ENCODE measurements at regions not wholly inside any gene's neighbourhood (a gene's known extent, or its start where the extent isn't known, plus 50 kb on each side); places are given as distances from the start of the nearest gene placed in this dataset.

- CTCF ChIA-PET (ENCODE audit: partially characterized antibody): interaction anchor here (0.6 to 1.2 kb wide), 4 partner anchors 31 to 147 kb away, joined by 3 to 5 read pairs (median 3); no protein-coding TSS in a partner anchor
- no peak overlapping the region for H3K27ac ChIP-seq (ENCODE audit: low read depth, low read length)
- no peaks in the 10 kb centered on the region for H3K79me1 ChIP-seq (ENCODE audit: low read depth, low read length)
- H2AFZ ChIP-seq (ENCODE audit: low read length): no peak overlapping the region
- H3K36me3 ChIP-seq (ENCODE audit: control insufficient read depth in 2 of 4, insufficient read depth in 4 of 4, low read length in 3 of 4): no peaks in the 10 kb centered on the region
- no peaks in the 10 kb centered on the region for H4K20me1 ChIP-seq (replicated peaks in 1 of 2; ENCODE audit: control insufficient read depth in 1 of 2, insufficient read depth in 2 of 2, low read length in 2 of 2)
- POLR2A ChIA-PET (ENCODE audit: partially characterized antibody): no interaction called here
- no peak overlapping the region for H2AK5ac ChIP-seq (ENCODE audit: low read depth, low read length)
- no peak overlapping the region for H3K14ac ChIP-seq (ENCODE audit: insufficient read length)
- no peak overlapping the region for H2BK5ac ChIP-seq (ENCODE audit: low read depth, low read length)
- H3K79me2 ChIP-seq (ENCODE audit: control insufficient read depth in 1 of 2, insufficient read depth in 2 of 2, low read length in 2 of 2): no peaks in the 10 kb centered on the region
- no peak overlapping the region for H3K4ac ChIP-seq (replicated peaks; ENCODE audit: insufficient read length, low read depth, low read length)
- no peak for FAIRE-seq
- no peak overlapping the region for H2BK20ac ChIP-seq (ENCODE audit: low read length)
- H3K4me1 ChIP-seq (replicated peaks in 1 of 4; ENCODE audit: control insufficient read depth in 3 of 4, insufficient read depth in 4 of 4, low read length in 3 of 4): 0 out of 7 replicates have a peak, but pooled peaks cover 0 to 2% (median 0%) of the 10 kb centered on the region in 4 experiments
- H3K9ac ChIP-seq (replicated peaks in 1 of 4; ENCODE audit: extremely low read depth in 1 of 4, low read depth in 3 of 4, low read length in 3 of 4): no peak overlapping the region
- H4K8ac ChIP-seq (ENCODE audit: extremely low read depth, insufficient read depth, low read length): no peak overlapping the region
- H3K23ac ChIP-seq (ENCODE audit: insufficient read length): no peak overlapping the region
- no peak overlapping the region for H3K56ac ChIP-seq (replicated peaks; ENCODE audit: insufficient read length, low read depth, low read length)
- no peak overlapping the region for H3K4me3 ChIP-seq (ENCODE audit: extremely low read depth in 1 of 4, insufficient read depth in 2 of 4, low read depth in 3 of 4, low read length in 4 of 4)
- H3K27me3 ChIP-seq (replicated peaks in 1 of 4; ENCODE audit: control insufficient read depth in 3 of 4, extremely low read depth in 1 of 4, insufficient read depth in 3 of 4, low read length in 3 of 4): no peaks in the 10 kb centered on the region; a peak in 1 of 7 replicates
- 96% methylated on average over 6 of the region's 6 CpGs; no CpG with 5 or more reads in 1 of the 2 experiments for WGBS, 2 experiments (ENCODE audit: extremely low coverage in 1 of 2, insufficient coverage in 1 of 2, insufficient read length in 1 of 2, insufficient replicate concordance in 2 of 2, low coverage in 1 of 2, low lambda C conversion rate in 2 of 2, missing lambda C conversion rate in 1 of 2)
- no peak overlapping the region for H2BK12ac ChIP-seq (ENCODE audit: low read depth, low read length)
- H3K18ac ChIP-seq (ENCODE audit: extremely low read depth, low read length): no peak overlapping the region
- no peaks in the 10 kb centered on the region for H3K23me2 ChIP-seq (ENCODE audit: low read depth, low read length)
- 0 out of 4 replicates have a peak, but pooled peaks cover 0 to 3% of the 10 kb centered on the region in 2 experiments for H3K9me3 ChIP-seq (ENCODE audit: insufficient read depth in 2 of 2, low read depth in 1 of 2, low read length in 1 of 2)
- H4K91ac ChIP-seq (replicated peaks; ENCODE audit: insufficient read length, low read length): no peak overlapping the region
- H2BK120ac ChIP-seq (replicated peaks; ENCODE audit: low read depth, low read length): no peak overlapping the region
- no peak overlapping the region for H2BK15ac ChIP-seq (ENCODE audit: low read length)
- H3K4me2 ChIP-seq (ENCODE audit: insufficient read depth in 1 of 2, low read depth in 2 of 2, low read length in 2 of 2): no peak overlapping the region
- DNase-seq (ENCODE audit: low read depth in 1 of 2, low spot score in 2 of 2): no peak
- no peak overlapping the region for H4K5ac ChIP-seq (ENCODE audit: insufficient read length, low read depth, low read length)
- no peak for TF ChIP-seq JUND (IDR thresholded peaks at IDR 0.05; ENCODE audit: low read length)
- no peak for TF ChIP-seq RBBP5 (IDR thresholded peaks at IDR 0.05; ENCODE audit: borderline replicate concordance, low read depth, low read length)
- no peak for TF ChIP-seq TBP (IDR thresholded peaks at IDR 0.05; ENCODE audit: low read depth, low read length)
- TF ChIP-seq BACH1 (IDR thresholded peaks at IDR 0.05; ENCODE audit: low read length): no peak
- no peak for TF ChIP-seq BRCA1 (IDR thresholded peaks at IDR 0.05; ENCODE audit: low read depth, low read length)
- no peak for TF ChIP-seq SP2 (IDR thresholded peaks at IDR 0.05; ENCODE audit: low read length)
- no peak for TF ChIP-seq CBX5 (IDR thresholded peaks at IDR 0.05; ENCODE audit: low read depth, low read length)
- no peak for TF ChIP-seq POU5F1 (IDR thresholded peaks at IDR 0.05; ENCODE audit: low read depth, low read length)
- no peak for TF ChIP-seq NRF1 (IDR thresholded peaks at IDR 0.05; ENCODE audit: low read depth, low read length)
- no peak for TF ChIP-seq RXRA (IDR thresholded peaks at IDR 0.05; ENCODE audit: insufficient read depth, low read depth, low read length)
- TF ChIP-seq KDM4A (IDR thresholded peaks at IDR 0.05; ENCODE audit: low read depth, low read length, severe bottlenecking): no peak
- TF ChIP-seq GABPA (IDR thresholded peaks at IDR 0.05; ENCODE audit: borderline replicate concordance, insufficient read depth, low read length): no peak
- TF ChIP-seq POLR2AphosphoS5 (IDR thresholded peaks at IDR 0.05; ENCODE audit: low read depth, low read length): no peak
- no peak for TF ChIP-seq CHD2 (IDR thresholded peaks at IDR 0.05; ENCODE audit: low read length)
Observed at GRCh38 chr5:171711571-171711970, 74.0 kb upstream of the SMIM23 start.

Data from H1 (cell line).